ENCODE measurements at regions not wholly inside any gene's neighbourhood (a gene's known extent, or its start where the extent isn't known, plus 50 kb on each side); places are given as distances from the start of the nearest gene placed in this dataset.

DNA sequence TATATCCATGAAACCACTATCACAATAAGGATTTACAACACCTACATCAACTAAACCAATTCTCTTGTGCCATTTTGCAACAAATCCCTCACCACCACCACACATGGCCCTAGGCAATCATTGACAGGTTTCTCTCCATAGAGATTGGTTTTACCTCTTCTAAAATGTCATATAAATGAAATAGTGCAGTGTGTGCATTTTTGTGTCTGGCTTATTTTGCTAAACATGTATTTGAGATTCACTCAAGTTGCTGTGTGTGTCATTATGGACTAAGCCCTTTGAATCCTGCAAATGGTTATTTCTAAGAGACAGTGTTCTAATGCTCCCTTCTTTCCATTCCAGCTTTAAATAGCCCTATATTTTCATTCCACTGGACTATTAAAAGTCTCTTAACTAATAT is 179.7 kb upstream of the LRRC7 start:
- no peak for DNase-seq

DNA sequence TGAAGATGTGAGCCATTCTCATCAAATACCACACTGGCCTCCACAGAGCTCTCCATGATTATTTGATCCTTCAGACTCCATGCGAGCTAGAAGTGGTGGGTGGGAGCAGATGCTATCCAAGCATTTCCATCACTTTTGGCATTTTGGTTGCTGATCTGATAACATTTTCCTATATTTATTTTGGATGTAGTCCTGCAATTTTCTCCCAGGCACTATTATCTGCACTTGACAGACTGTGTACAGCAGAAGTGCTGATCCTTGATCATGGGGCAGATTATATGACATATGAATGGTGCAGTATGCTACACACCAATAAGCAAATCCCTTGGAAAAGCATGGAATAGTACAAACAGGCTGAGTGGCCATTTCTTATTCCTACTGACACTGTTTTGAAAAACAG is 167.6 kb upstream of the LRRC7 start:
- no peak for DNase-seq

DNA sequence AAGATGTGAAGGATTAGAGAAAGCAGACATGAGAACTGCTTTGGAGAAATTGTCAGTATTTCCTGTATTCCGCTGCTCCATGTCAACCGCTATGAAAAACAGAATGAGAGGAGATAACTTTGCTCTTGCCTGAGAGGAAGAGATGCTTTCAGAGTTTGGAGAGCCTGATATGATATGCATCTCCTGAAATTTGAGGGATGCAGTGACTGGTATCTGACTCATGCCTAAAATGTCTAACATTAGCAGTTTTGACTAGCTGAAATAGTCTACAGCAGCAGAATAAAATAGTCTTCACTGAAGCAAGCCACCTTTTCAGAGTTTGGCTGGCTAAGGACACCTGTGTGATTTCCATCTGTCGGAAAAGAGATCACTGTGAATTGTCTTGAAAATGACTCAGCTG is 165.8 kb upstream of the LRRC7 start:
- DNase-seq = peak; percentile 5

DNA sequence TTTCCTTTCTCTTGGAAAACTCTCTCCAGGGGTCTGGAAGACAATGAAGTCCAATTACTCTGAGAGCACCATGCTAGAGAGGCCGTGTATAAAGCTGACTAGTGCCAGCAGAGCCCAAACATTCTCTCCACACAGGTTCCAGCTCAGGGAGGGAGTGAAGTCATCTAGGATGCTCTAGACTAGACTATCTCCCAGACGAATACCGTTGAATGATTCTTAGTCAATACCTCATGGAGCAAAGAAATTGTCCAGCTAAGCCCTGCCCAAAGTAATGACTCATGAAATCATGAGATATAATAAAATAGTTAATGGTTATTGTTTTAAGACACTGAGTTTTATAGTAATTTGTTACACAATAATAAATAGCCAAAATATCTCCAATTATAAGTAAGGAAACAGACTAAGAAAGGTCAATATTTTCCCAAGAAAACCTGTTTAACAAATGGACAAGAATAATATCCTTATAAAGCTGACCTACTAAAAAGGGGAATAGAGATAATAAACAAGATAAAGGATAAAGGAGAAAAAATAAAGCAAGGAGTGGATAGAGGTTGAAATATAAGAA is 163.9 kb upstream of the LRRC7 start:
- no peak for DNase-seq

- DNase-seq = no peak
Observed at GRCh38 chr1:69404486-69404885, 163.2 kb upstream of the LRRC7 start.

GRCh38 chr1:69406244-69406643 is 161.5 kb upstream of the LRRC7 start:
- DNase-seq = no peak

DNA sequence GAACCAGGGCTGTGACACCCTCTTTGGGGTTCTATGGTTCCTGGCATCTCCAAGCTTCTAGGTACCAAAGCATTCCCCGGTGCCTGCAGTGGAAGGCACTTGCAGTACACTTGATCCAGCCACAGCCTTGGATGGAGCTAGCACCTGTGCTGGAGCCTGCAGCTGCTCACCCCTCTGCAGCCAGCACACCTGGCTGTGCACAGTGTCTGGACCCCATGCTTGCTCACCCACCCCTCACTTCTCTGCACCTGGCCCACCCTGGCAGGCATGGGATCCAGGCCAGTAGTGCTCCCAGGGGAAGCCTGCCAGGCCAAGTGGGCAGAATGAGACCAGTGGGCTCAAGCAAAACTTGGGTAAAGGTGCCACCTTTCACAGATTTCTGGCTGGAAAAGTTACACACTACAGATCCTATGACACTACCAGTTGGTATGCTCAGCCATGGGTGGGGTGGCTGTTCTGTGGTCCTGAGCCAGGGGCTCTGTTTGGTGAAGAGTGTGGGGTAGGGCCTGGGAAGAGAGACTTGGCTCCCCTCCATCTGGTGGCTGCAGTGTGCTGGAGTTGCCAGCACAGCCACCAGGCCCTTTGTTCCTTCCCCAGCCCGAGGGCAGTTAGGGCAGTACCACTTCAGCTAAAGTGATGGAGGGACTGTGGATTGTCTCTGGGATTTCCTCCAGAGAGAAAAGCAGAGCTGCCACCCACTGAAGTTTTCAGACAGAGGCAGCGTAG is 157.8 kb upstream of the LRRC7 start:
- no peak for DNase-seq

DNA sequence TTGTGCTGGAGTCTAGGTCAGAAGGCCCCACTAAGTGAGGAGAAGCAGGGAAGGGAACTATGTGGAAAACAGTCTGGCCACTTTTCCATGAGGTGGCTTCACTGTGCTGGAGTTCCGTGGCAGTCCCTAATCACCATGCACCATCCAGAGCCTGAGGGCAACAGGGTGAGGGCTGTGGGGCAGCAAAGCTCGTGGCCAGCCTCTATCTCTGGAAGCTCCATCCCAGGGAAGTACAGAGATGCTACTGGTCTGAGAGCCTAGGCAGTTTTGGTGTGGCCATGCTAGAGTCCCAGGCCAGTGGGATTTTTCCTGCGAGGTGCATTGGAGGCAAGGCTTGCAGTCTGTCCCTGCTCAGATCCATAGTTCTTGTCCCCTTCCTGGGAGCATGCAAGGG is 157.3 kb upstream of the LRRC7 start:
- DNase-seq = no peak

GRCh38 chr1:69410893-69411292 is 156.8 kb upstream of the LRRC7 start:
- DNase-seq = no peak

GRCh38 chr1:69411617-69412016 is 156.1 kb upstream of the LRRC7 start:
- no peak for DNase-seq

- DNase-seq = no peak
Observed at GRCh38 chr1:69413129-69413528, 154.6 kb upstream of the LRRC7 start.

DNA sequence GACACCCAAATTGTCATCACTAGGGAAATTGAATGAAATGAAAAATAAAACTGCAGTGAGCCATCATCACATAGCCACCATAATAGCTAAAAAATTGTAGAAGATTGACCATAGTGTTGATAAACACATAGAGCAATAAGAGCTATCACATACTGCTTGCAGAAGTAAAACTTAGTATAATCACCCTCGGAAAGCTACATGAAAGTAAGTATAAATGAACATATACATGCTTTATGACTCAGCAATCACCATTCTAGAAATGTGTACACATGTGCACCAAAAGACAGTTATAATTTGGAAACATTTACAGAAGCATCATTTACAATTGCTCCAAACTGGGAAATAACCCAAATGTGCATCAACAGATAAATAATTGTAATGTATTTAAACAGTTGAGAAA is 153.1 kb upstream of the LRRC7 start:
- no peak for DNase-seq

DNA sequence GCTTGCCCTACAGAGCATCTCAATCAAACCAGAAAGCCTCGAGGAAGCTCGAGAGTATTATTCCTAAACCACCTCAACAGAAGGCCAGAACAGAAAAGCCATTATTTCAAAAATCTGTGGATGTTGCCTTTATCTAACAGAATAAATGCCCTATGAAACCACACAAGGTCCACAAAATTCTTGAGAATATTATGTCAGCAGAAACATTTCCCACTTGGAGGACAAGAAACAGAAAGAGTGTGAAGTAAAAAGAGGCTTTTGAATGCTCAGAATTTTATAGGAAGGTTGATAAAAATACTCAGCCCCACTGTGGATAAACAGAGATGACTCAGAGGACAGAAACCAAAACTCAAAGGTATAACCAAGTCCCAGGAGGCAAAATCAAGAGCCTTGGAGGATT is 146.4 kb upstream of the LRRC7 start:
- DNase-seq = peak; percentile 11

DNA sequence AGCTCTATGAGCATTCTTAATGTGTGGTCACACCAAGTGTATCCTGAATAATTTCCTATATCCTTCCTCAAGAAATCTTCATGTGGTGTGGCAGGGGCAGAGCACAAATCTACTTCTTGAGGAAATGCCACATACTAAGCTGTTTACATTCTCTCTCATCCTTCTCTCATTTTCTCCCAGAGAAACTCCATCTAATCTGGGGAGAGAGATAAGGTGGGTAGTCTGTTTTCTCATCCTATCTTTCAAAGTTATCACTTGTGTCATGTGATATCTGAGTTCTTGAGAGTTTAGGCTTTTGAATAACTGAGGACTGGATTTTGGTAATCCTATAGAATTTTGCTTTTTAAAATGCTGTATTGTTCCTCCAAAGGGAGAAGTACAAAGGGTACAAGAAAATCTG is 141.9 kb upstream of the LRRC7 start:
- no peak for DNase-seq

DNA sequence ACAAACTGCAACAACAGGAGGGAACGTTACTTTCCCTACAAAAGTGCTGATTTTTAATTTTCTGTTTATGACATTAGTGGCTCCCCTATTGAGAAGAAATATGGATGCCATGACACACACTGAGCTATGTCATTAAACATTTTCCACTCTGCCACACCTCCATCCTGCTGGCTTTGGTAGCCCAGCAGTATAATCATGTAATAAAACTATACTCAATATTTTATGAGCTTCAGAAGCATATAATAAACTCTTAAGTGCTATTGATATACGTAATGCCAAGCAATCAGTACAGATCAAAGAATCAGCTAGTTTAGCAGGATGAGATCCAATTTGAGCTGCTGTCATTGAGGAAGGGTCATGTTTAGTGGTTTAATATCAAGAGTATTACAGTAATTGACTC is 141.3 kb upstream of the LRRC7 start:
- DNase-seq = no peak

DNA sequence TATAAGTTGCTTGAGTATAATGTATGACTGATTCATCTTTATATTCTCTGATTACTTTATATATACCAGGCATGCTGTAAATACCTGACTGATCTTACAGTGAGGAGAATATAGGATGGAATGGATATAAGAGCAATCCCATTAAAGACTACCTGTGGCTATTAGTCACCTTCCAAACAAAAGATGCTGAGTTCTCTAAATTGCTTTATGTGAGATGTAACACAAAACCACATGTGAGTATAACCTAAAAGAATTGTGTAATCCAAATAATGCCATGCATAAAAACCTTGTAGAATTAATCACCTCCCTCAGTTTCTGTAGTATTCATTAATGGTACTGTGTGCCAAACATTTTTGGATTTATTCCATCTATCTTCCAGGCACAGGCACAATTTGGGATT is 134.6 kb upstream of the LRRC7 start:
- no peak for DNase-seq

DNA sequence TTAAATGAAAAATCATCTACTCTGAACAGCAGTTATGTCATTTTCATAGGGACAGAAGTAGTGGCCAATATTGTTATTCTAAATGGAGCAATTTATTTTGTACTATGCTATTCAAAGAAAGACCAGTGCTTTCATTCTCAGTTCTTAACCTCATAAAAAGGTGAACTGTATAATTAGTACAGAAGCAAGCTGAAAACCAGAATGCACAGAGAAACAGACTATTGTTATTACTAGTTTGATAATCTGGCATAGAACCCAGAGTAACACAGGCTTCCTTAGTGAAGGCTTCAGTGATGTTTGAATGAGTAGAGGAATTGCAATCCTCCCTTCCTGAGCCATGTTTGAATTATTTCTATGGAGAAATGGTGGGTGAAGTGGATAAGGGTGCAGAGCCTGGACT is 131.6 kb upstream of the LRRC7 start:
- DNase-seq = no peak

- DNase-seq = no peak
Observed at GRCh38 chr1:69438056-69438795, 129.5 kb upstream of the LRRC7 start.

- no peak for DNase-seq
Observed at GRCh38 chr1:69441496-69441895, 126.2 kb upstream of the LRRC7 start.

GRCh38 chr1:69451196-69451595 is 116.5 kb upstream of the LRRC7 start:
- DNase-seq = no peak

GRCh38 chr1:69455718-69456117 is 112.0 kb upstream of the LRRC7 start:
- DNase-seq = peak; percentile 2

DNA sequence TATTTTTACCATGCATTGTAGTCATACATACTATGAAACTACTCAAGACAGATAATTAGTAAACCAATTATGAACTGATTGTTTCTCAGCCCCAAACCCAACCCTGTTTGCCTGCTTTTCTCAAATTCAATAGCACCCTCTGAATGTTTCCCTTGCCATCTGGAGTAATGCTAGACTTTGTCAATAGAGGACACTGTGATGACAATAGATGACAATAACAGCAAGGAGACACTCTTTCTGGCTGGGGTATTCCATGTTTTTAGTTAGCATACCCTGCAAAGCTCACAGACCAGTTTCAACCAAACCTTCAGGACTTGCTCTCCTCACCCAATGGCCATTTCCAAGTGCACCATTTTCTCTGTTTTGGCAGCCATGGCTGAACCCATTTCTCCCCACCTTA is 108.5 kb upstream of the LRRC7 start:
- no peak for DNase-seq

DNA sequence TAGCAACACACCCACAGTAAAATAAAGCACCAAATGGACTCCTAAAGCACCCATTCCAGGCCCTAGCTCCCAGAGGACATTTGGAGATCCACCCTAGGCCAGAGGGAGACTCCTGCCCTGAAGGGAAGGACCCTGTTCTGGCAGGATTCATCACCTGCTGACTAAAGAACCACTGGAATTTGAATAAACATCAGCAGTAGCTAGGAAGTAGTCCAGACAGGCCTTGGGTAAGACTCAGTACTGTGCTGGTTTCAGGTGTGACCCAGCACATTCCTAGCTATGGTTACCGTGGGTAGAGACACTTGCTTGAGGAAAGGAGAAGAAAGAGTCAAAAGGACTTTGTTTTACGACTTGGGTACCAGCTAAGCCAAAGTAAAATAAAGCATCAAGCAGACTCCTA is 92.7 kb upstream of the LRRC7 start:
- DNase-seq = no peak

GRCh38 chr1:69479734-69480133 is 88.0 kb upstream of the LRRC7 start:
- no peak for DNase-seq

GRCh38 chr1:69483246-69483645 is 84.5 kb upstream of the LRRC7 start:
- no peak for DNase-seq

All from fibroblast of skin of right biceps (primary cell).